GM21447 (cell line): ENCODE measurements at regions not wholly inside any gene's neighbourhood (a gene's known extent, or its start where the extent isn't known, plus 50 kb on each side); places are given as distances from the start of the nearest gene placed in this dataset.
"Not testable (repeated sequence)": the region's sequence is repeated elsewhere in the genome, so short reads cannot be mapped to it uniquely, and the experiment has no call there.

Experiments used
- ATAC-seq: cut with Tn5 transposase; IDR thresholded peaks from one replicate; pipeline ENCODE4 v1.9.1; 2021; ENCODE audit not compliant: unreplicated experiment

DNA sequence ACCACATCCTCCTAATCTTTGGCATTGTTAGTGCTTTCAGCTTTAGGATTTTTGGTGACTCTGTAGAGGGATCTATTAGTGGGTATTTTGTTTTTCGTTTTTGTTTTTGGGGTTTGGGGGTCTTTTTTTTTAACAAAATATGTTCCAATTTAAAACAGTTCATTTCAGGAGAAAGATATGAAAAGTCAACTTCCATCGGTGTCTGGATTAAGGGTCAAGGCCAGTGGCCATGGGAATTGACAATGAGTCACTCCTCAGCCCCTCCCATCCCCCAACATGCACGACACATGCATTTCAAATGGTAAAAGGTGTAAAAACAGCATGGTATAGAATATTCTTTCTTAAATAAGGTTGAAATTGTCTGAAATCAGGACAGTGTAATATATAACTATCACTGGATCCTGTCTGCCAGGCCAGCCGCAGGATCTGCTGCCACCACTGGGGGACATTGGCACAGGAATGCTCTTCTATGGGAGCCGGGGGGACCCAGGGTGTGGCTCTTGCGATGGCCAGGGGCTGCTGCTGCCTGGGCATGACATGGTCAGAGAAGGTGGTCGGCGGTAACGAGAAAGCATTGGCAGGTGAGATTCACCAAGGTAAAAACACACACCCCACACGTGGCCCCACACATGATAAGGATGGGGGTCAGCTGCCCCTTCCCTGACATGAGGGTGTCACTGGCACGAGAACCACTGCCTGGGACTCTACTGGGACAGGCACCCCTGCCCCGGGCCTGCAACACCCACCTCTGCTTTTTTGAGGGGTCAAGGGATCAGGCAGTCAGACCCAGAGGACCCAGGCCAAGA is 126.2 kb upstream of the KCTD7 start:
- no peak for ATAC-seq

DNA sequence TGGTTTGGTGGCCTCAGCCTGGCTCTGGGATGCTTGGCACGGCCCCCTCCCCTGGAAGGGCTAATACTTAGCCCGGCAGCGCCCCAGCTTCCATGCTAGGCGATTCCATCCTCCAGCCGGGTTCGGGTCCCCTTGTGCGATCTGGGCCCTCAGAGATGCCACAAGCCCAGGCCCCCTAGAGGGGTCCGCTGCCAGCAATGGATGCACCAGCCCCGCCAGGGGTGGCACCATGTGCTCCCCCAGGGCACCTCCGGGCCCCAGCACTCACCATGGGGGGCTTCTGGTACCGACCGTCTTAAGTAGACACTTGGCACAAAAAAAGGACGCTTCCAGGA is 125.7 kb upstream of the KCTD7 start:
- ATAC-seq = no peak

DNA sequence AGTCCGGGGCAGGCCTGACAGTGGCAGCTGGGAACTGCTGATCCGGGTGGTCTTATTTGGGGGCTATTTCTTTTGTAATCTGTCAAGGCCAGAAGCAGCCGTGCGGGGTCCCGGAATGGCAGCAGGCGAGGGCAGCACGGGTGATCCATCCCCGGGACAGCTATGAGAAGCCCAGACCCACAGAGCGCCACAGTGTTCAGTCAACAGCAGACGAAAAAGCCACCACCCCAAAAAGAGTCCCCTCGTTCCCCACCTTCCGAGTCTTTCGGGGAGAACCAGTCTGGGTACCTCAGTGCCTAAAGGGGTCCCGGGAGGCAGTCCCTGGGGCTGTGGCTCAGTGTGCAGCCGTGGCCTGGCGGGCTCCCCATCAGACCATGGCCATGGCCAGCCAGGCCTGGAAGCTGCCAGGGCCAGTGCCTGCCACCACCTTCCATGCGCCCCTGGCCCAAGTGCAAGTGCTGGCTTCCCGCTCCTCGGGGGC is 125.1 kb upstream of the KCTD7 start:
- ATAC-seq = no peak

DNA sequence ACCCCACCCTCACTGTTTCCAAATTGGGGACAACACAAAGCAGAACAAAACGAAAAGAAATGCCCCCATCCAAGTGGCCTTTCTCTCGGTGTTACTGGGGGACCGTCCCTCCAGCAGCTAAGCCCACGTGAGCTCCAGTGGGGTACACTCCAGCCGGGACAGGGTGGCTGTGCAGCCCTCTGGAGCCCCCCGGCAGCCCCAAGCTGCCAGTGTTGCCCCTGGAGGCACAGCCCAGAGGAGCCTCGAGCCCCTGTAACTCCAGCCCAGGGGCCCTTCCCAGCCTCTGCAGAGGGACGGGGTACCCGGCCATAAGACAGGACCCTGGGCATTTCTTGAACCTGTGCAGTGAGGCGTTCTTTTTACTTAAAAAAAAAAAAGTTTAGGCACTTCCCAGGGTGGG is 124.5 kb upstream of the KCTD7 start:
- ATAC-seq = no peak

DNA sequence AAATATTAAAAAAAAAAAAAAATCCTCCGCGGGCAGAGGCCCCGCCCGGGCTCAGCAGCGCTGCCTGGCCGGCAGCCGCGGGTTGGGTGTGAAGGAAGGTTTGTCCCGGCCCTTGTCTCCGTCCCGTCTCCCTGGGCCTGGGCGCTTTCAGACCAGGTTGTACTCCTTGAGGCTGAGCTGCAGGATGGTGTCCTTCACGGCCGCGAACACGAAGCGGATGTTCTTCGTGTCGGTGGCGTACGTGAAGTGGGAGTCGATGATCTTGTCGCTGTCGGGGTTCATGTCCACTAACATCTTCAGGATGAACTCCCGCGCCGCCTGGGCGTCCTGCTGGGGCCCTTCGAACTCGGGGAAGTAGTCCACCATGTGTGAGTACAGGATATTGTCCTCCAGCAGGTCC is 123.7 kb upstream of the KCTD7 start:
- ATAC-seq = no peak

DNA sequence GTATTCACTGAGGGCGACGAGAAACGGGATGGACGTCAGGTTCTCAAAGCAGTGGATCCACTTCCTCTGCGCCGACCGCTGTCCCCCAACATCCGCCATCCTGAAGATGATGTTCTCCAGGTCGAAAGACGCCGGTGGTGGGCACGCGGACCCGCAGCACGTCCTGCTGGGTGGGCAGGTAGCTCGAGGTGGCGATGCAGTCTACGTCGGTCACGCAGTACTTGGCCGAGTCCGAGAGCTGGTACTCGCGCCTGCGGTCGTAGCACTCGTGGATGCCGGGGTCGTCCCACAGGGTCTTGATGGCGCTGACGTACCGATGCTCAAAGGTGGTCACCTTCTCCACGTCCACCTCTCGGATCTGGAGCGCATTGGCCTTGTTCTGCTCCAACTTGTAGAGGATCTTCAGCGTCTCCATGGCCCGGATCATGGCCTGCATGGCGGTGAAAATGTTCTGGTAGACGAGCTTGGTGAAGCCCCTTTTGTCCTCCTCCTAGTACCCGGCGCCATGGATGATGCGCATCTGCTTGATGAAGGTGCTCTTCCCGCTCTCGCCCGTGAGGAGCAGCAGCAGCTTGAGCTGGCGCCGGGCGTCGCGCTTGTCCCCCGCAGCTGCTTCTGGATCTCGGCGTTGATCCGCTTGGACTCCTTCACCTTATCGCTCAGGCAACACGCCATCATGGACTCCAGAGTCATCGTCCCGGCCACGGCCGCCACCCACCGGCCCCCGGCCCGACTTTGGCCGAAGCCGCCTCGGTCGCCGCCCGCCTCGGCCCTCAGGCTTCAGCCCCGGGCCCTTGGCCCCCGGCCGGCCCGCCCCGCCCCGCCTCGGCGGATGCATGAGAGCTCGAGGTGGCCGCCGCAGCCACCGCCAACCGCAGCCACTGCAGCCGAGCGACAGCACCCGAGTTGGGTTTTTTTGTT is 122.9 kb upstream of the KCTD7 start:
- ATAC-seq = no peak

DNA sequence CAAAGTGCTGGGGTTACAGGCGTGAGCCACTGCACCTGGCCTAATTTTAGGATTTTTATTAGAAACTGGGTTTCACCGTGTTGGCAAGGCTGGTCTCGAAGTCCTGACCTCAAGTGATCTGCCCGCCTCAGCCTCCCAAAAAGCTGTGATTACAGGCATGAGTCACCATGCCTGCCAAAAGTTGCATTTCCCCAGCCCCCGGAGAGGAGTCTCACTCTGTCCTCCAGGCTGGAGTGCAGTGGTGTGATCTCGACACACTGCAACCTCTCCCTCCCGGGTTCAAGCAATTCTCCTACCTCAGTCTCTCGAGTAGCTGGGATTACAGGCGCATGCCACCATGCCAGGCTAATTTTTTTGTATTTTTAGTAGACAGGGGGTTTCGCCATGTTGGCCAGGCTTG is 122.0 kb upstream of the KCTD7 start:
- ATAC-seq = not testable (repeated sequence)

DNA sequence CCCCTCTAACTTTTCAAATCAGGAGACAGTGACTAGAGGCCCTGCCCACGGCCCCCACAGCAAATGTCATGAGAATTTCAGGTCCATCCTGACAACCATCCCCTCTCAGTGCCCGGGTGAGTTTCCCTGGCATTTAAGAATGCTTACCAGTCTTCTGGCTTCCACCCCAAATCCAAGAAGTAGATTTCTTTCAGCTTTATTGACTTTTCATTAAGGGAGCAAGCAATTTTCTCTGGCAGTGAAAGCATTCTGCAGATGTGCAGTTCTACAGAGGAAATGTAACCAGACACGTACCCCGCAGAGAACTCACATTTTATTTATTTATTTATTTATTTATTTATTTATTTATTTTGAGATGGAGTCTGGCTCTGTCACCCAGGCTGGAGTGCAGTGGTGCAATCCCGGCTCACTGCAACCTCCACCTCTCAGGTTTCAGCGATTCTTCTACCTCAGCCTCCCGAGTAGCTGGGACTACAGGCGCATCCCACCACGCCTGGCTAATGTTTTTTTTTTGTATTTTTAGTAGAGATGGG is 120.9 kb upstream of the KCTD7 start:
- no peak for ATAC-seq

DNA sequence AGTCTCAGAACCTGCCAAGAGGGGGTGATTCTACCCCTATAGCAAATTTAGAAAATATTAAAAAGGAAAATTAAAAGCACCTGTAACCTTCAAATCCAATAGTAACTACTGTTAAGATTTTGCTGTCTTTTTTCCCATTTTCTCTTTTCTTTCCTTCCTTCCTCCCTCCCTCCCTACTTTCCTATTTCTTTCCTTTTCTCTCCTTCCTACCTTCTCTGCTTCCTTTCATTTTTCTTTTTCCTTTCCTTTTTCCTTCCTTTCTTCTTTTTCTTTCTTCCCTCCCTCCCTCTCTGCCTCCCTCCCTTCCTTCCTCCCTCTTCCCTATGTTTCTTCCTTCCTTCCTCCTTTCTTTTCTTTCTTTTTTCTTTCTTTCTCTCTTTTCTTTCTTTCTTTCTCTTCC is 120.2 kb upstream of the KCTD7 start:
- ATAC-seq = no peak

DNA sequence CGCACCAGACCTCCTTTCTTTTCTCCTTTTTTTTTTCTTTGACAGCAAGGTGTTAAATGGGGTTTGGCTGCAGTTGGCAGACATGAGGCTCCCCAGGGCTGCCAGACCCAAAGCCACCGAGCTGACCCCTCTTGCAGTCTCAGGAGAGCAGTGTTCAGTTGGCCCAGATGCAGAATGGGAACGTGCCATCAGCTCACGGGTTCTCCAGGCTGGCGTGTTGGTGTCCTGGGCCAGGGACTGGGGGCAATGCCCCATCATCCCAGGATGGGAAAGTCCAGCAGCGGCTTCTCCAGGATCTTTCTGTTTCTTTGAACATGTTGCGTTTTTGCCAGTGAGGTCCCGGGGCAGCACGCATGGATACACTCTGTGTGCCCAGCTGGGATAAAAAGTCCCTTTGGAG is 114.6 kb upstream of the KCTD7 start:
- ATAC-seq = no peak

DNA sequence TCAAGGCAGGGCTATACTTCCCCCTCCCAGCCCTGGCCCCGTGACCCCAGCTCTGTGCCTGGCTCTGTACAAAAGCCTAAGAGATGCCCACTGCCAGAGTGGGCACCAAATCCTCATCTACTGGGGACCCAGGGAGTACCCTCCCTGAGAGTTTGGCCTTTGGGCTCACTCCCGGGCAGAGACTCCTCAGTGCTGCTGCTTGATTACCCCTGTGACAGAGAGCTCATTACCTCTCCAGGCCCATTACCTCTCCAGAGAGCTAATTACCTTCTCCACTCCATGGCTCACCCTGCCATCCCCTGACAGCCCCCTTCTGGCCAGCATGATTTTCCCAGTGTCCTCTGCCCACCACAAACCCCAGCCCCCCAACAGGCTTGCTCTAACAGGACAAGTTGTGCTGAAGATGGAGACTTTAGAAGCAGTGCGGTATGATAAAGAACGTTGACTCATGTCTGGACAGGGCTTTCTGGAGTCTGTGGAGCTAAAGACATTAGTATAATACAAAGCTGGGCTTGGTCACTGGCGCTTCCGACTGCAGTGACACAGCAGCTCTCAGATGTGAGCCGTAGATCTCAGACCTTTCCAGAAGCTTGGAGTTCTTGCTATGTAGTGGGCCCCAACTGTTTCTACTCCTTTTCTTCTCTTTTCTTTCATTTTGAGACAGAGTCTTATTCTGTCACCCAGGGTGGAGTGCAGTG is 111.3 kb upstream of the KCTD7 start:
- ATAC-seq = no peak

DNA sequence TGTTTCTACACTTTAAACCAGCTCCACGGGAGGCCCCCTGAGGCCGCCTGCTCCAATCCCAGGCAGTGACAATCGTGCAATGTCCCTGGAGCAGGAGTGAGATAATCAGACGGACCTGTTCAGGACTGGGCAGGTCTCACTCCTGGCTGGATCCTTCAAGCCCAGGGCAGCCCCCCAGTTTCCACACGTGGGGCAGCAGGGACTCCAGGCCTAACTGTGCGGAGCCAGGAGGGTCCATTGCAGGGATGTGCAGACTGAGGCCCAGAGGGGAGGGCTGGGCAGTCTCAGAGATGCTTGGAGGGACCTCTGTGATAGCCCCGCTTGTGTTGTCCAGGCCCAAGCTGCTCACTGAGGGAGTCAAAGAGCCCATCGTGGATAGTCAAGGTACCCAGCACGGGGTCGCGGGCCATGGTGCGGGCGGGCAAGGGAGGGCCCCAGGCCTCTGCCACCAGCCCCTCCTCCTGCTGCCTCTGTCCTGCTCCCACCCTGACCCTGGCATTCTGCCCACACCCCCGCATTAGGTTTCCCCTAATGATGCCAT is 110.5 kb upstream of the KCTD7 start:
- ATAC-seq = no peak

DNA sequence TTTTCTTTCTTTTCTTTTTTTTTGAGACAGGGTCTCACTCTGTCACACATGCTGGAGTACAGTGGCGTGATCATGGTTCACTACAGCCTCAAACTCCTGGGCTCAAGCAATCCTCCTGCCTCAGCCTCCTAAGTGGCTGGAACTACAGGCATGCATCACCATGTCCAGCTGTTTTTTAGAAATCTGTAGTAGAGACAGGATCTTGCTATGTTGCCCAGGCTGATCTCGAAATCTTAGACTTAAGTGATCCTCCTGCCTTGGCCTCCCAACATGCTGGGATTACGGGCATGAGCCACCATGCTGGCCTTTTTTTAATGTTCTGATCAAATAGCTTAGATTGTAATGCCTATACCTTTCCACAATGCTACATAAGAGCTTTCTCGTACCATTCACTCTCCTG is 107.0 kb upstream of the KCTD7 start:
- no peak for ATAC-seq

DNA sequence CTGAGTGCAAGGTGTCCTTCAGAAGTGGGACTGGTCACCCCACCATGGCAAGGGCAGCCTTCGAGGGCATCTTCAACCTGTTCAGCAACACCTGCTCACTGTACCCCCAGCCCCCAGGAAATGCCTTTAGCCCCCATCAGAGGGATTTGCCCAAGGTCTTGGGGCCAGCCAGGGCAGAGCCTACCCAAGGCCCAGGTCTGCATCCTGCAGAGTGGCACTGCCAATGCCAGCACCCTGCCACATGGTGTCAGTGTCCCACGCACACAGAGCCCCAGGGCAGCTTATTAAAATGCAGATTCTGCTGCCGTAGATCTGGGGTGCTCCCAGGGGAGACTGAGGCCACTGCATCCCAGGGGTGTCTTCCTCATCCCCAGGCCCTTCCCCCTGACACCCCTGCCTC is 106.2 kb upstream of the KCTD7 start:
- no peak for ATAC-seq

DNA sequence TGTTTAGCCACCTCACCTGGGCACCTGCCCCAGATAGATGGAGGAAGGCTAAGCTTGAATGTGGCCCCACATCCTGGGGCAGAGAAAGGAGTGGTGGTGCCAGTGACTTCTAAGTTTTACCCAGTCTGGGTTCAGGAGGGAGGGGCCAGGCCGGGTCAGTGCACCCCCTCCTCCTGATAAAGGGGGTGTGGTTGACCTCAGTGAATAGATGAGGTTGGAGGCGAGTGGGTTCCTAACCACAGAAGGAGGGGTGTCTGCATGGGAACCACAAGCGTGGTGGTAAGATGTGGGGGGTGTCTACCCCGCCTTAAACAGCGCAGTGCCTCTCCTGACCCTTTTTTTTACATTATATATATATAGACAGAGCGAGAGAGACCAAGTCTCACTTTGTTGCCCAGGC is 105.3 kb upstream of the KCTD7 start:
- no peak for ATAC-seq

DNA sequence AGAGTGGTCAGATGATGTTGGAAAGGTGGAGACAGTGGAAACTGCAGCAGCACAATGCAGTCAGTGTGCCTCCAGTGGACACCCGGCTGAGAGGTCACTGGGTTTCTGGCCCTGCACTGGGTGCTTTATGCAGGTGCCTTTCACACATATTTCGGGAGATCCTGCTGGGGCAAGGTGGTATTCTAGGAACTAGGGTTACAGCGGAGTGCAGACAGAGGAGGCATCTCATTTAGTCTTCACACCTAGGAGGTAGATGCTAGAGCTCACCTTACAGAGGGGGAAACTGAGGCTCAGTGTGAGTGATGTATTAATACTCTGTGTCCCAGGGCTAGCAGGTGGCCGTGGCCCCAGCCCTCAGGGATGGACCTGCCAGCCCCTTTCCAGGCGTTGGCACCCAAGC is 103.9 kb upstream of the KCTD7 start:
- ATAC-seq = no peak

DNA sequence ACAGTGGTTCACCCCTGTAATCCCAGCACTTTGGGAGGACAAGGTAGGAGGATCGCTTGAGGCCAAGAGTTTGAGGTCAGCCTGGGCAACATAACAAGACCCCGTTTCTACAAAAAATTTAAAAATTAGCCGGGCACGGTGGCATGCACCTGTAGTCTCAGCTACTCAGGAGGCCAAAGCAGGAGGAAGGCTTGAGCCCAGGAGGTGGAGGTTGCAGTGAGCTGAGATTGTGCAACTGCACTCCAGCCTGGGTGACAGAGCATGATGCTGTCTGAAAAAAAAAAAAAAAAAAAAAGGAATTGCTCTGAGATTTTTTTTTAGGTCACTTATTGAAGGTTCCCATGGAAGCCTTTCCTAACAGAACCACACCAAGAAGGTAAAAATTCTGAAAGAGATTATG is 101.9 kb upstream of the KCTD7 start:
- not testable (repeated sequence) for ATAC-seq

DNA sequence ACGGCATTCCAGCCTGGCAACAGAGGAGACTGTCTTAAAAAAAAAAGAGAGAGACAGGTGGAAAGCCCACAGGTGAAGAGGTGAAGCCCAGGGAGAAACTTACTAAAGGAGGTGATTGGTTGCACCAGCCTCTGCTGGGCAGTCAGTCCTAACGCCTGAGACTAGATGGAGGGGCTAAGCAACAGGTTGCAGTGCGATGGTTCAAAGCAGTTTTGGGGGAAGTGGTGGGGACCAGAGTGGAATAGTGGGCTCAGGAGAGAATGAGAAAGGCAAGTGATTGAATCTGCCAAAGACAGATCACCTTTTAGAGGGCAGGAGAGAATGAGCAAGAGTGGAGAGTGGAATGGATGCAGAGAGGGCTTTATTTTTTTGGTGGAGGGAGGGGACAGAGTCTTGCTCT is 100.0 kb upstream of the KCTD7 start:
- no peak for ATAC-seq

DNA sequence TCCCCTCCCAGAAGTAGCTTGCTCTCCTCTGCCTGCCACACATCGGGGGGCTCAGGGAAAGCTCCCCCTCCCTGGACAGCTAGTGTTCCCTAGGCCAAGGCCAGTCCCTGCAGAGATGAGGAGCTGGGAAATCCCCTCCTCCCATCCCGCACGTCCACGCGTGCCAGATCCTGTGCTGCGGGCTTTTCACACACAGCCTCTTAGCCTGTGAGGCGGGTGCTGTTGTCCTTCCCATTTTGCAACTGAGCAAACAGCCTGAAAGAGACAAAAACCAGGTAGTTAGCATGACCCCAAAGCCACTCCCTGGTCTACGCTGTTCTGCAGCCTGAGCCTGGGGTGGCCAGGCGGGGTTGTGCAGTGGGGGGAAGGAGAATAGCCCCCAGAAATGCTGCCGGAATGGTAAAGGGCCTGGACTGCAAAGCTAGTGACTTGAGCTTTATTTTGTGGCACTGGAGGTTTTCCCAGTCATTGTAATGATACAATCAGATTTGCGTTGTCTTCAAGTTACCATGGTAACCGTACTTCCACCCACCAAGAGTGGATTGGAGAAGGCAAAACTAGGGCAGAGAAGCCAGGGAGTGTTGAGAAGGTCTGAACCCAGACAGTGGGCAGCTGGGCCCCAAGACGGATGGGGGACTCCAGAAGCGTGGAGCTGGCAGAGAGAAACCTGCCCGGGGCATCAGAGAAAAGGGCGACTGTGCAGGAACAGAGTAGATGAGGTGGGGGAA is 98.6 kb upstream of the KCTD7 start:
- ATAC-seq = no peak
